ENCODE measurements at regions not wholly inside any gene's neighbourhood (a gene's known extent, or its start where the extent isn't known, plus 50 kb on each side); places are given as distances from the start of the nearest gene placed in this dataset.
"Not testable (repeated sequence)": the region's sequence is repeated elsewhere in the genome, so short reads cannot be mapped to it uniquely, and the experiment has no call there.

GRCh38 chr2:228589115-228589514 is 407.6 kb upstream of the SPHKAP start:
- no peak for DNase-seq (ENCODE audit: low spot score)

GRCh38 chr2:228581731-228582130 is 400.2 kb upstream of the SPHKAP start:
- DNase-seq (ENCODE audit: low spot score) = no peak

GRCh38 chr2:228575897-228576296 is 394.4 kb upstream of the SPHKAP start:
- DNase-seq (ENCODE audit: low spot score) = no peak

GRCh38 chr2:228568275-228568674 is 386.8 kb upstream of the SPHKAP start:
- not testable (repeated sequence) for DNase-seq (ENCODE audit: low spot score)

GRCh38 chr2:228561816-228562215 is 380.3 kb upstream of the SPHKAP start:
- DNase-seq (ENCODE audit: low spot score) = no peak

- no peak for DNase-seq (ENCODE audit: low spot score)
Observed at GRCh38 chr2:228559774-228560415, 378.4 kb upstream of the SPHKAP start.

GRCh38 chr2:228556717-228557116 is 375.2 kb upstream of the SPHKAP start:
- DNase-seq (ENCODE audit: low spot score) = no peak

GRCh38 chr2:228549441-228550007 is 368.0 kb upstream of the SPHKAP start:
- no peak for DNase-seq (ENCODE audit: low spot score)

GRCh38 chr2:228548230-228548629 is 366.7 kb upstream of the SPHKAP start:
- DNase-seq (ENCODE audit: low spot score) = no peak

- DNase-seq (ENCODE audit: low spot score) = no peak
Observed at GRCh38 chr2:228545748-228546145, 364.3 kb upstream of the SPHKAP start.

GRCh38 chr2:228545041-228545747 is 363.7 kb upstream of the SPHKAP start:
- no peak for DNase-seq (ENCODE audit: low spot score)

- DNase-seq (ENCODE audit: low spot score) = no peak
Observed at GRCh38 chr2:228543117-228543516, 361.6 kb upstream of the SPHKAP start.

- no peak for DNase-seq (ENCODE audit: low spot score)
Observed at GRCh38 chr2:228542277-228542676, 360.8 kb upstream of the SPHKAP start.

GRCh38 chr2:228541789-228542188 is 360.3 kb upstream of the SPHKAP start:
- DNase-seq (ENCODE audit: low spot score) = no peak

- no peak for DNase-seq (ENCODE audit: low spot score)
Observed at GRCh38 chr2:228540976-228541375, 359.5 kb upstream of the SPHKAP start.

GRCh38 chr2:228535396-228535795 is 353.9 kb upstream of the SPHKAP start:
- no peak for DNase-seq (ENCODE audit: low spot score)

- DNase-seq (ENCODE audit: low spot score) = no peak
Observed at GRCh38 chr2:228533156-228533555, 351.7 kb upstream of the SPHKAP start.

GRCh38 chr2:228532233-228532632 is 350.7 kb upstream of the SPHKAP start:
- DNase-seq (ENCODE audit: low spot score) = no peak

GRCh38 chr2:228527197-228527881 is 345.9 kb upstream of the SPHKAP start:
- no peak for DNase-seq (ENCODE audit: low spot score)

- no peak for DNase-seq (ENCODE audit: low spot score)
Observed at GRCh38 chr2:228526687-228527086, 345.2 kb upstream of the SPHKAP start.

- no peak for DNase-seq (ENCODE audit: low spot score)
Observed at GRCh38 chr2:228522977-228523376, 341.5 kb upstream of the SPHKAP start.

GRCh38 chr2:228522276-228522675 is 340.8 kb upstream of the SPHKAP start:
- no peak for DNase-seq (ENCODE audit: low spot score)

GRCh38 chr2:228519561-228519960 is 338.1 kb upstream of the SPHKAP start:
- DNase-seq (ENCODE audit: low spot score) = no peak
